C4-2B (cell line): ENCODE measurements at regions not wholly inside any gene's neighbourhood (a gene's known extent, or its start where the extent isn't known, plus 50 kb on each side); places are given as distances from the start of the nearest gene placed in this dataset.

Source experiments
- CTCF ChIP-seq: fragments of 450-650 bp; conservative IDR thresholded peaks from 2 replicates; pipeline ENCODE4 v1.5.1; 2017; ENCODE audit warnings: mild to moderate bottlenecking
- ZFX ChIP-seq: fragments of 450-650 bp; IDR thresholded peaks from 2 replicates; pipeline ENCODE4 v1.6.1; 2017

- TF ChIP-seq CTCF, result no peak
- TF ChIP-seq ZFX, result no peak
These were observed 172.5 kb downstream of the BUB3 start for GRCh38 chr10:123326674-123327073.
